ENCODE measurements at regions not wholly inside any gene's neighbourhood (a gene's known extent, or its start where the extent isn't known, plus 50 kb on each side); places are given as distances from the start of the nearest gene placed in this dataset.

DNA sequence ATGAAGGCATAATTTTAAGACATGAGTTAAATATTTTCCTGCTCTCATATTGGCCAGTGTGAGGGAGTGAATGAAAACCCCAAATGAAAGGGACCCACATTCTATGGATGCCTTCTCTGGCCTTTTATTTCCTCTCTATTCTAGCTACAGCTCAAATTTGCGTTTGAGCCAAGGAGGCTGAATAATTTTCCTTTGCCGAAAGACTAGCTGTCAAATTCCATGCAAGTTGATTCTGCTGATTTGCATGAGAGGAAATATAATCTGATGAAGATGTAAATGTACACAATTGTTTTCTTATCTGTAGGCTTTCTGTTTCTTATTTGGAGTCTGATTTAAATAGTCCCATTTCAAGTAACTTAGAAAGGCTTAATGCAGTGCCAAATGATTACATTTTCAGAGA lies 438.4 kb upstream of the SPRED2 start:
- no peaks in the 10 kb centered on the region for H3K9me3 ChIP-seq
- no peak overlapping the region for H3K4me3 ChIP-seq (replicated peaks in 1 of 3)
- no peaks in the 10 kb centered on the region for H3K27me3 ChIP-seq
- no peak for TF ChIP-seq POLR2A (IDR thresholded peaks at IDR 0.05)
- TF ChIP-seq, protein P1, sequence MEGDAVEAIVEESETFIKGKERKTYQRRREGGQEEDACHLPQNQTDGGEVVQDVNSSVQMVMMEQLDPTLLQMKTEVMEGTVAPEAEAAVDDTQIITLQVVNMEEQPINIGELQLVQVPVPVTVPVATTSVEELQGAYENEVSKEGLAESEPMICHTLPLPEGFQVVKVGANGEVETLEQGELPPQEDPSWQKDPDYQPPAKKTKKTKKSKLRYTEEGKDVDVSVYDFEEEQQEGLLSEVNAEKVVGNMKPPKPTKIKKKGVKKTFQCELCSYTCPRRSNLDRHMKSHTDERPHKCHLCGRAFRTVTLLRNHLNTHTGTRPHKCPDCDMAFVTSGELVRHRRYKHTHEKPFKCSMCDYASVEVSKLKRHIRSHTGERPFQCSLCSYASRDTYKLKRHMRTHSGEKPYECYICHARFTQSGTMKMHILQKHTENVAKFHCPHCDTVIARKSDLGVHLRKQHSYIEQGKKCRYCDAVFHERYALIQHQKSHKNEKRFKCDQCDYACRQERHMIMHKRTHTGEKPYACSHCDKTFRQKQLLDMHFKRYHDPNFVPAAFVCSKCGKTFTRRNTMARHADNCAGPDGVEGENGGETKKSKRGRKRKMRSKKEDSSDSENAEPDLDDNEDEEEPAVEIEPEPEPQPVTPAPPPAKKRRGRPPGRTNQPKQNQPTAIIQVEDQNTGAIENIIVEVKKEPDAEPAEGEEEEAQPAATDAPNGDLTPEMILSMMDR (IDR thresholded peaks at IDR 0.05) = no peak
- H3K27ac ChIP-seq = no peak overlapping the region
- 89 to 91% methylated on average over 2 of the region's 2 CpGs for WGBS, 2 donors
- DNase-seq = no peak
- H3K36me3 ChIP-seq = no peaks in the 10 kb centered on the region
- H3K4me1 ChIP-seq = no peaks in the 10 kb centered on the region
- intact Hi-C loops (cut with DNase I) = no loop called here

DNA sequence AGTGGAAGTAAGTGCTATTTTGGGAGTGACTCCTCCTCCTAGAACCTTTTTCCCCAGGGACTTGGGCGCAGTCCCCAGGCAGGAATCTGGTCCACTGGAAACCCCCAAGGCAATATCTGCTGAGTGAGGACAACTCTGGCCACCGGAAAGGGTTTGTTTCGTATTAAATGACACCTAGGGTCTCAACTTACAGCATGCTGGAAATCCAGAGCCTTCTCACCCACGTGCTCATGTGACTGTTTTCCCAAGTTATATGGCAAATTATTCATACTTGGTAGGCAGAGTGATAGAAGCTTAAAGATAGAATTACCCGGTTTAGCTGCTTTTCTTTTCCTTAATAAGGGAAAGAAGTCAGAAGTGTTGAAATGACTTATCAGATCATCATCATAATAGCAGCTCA lies 436.9 kb upstream of the SPRED2 start:
- Histone ChIP-seq H3K27ac (no peak overlapping the region), H3K27me3 (no peaks in the 10 kb centered on the region), H3K9me3 (no peaks in the 10 kb centered on the region), H3K4me3 (replicated peaks in 1 of 3) (no peak overlapping the region), H3K4me1 (no peaks in the 10 kb centered on the region), H3K36me3 (no peaks in the 10 kb centered on the region)
- no peak for DNase-seq
- WGBS, 2 donors = 75 to 76% methylated on average over 5 of the region's 5 CpGs
- intact Hi-C loops (cut with DNase I) = no loop called here
- no peak for TF ChIP-seq POLR2A (IDR thresholded peaks at IDR 0.05)
- TF ChIP-seq, protein P1 (IDR thresholded peaks at IDR 0.05) = no peak

DNA sequence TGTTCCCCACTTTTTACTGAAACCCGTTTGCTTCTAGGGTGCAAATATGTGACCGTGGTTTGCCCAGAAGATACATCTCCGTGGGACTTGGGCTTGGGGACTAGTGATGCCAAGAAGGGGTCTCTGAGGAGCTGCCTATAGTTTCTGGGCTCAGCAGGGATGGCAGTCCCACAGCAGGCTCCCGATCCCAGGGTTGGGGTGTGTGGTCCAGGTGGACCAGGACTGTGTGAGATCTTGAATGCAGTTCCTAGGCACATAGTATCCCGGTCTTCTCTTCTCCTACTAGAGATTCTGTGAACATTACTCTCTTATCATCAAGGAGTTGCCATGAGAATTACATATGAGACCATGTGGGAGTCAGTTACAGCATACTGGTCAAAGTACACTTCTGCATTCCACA lies 435.8 kb upstream of the SPRED2 start:
- WGBS, 2 donors = 95 to 100% methylated on average over 4 to 5 of the region's 5 CpGs
- H3K27ac ChIP-seq = no peak overlapping the region
- no peaks in the 10 kb centered on the region for H3K36me3 ChIP-seq
- H3K4me3 ChIP-seq (replicated peaks in 1 of 3) = no peak overlapping the region
- no peaks in the 10 kb centered on the region for H3K9me3 ChIP-seq
- no peaks in the 10 kb centered on the region for H3K27me3 ChIP-seq
- H3K4me1 ChIP-seq = no peaks in the 10 kb centered on the region
- intact Hi-C loops (cut with DNase I) = no loop called here
- TF ChIP-seq, protein P1 (IDR thresholded peaks at IDR 0.05) = no peak
- TF ChIP-seq POLR2A (IDR thresholded peaks at IDR 0.05) = no peak
- DNase-seq = no peak

DNA sequence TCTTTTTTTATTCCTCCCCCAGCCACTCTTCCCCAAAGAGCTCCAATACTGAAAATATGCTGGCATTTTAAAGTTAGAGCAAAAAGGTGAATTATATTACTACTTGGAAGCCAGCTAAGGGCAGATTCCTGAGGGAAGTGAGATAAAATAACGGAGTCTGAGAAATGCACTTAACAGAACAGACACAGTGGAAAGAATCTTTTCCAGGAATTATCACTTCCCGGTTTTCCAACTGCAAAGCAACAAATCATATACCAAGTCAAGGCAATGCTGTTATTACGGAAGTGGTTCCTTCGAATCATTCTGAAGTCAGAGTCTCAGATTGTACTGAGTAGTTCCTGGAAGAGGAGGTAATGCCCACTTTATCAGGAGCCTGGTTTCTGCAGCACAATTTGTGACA lies 435.0 kb upstream of the SPRED2 start:
- Histone ChIP-seq H3K4me1 (no peaks in the 10 kb centered on the region), H3K9me3 (no peaks in the 10 kb centered on the region), H3K27me3 (no peaks in the 10 kb centered on the region), H3K36me3 (no peaks in the 10 kb centered on the region), H3K27ac (no peak overlapping the region), H3K4me3 (replicated peaks in 1 of 3) (no peak overlapping the region)
- intact Hi-C loops (cut with DNase I) = no loop called here
- no peak for DNase-seq
- TF ChIP-seq, protein P1 (IDR thresholded peaks at IDR 0.05) = no peak
- TF ChIP-seq POLR2A (IDR thresholded peaks at IDR 0.05) = no peak
- WGBS, 2 donors = 69 to 73% methylated on average over 4 of the region's 4 CpGs

DNA sequence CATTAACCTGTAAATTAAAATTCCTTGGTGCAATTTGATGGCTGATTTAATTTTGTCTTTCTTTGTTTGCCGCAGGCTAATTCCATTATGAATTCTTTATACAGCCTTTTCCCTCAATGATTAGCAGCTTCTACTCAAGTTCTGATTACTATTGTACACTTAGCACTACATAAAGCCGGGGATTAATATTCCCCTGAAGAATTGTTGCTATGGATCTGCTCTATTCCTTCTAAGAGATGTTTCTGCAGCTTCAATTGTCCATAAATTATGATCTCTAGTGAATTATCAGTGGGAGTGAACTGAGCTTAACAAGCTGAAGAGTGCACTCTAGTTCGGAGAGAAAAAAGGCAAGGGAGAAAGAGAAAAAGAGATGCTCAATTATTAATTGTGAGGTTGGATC lies 433.7 kb upstream of the SPRED2 start:
- intact Hi-C loops (cut with DNase I) = no loop called here
- H3K4me3 ChIP-seq (replicated peaks in 1 of 3) = no peak overlapping the region
- no peaks in the 10 kb centered on the region for H3K4me1 ChIP-seq
- no peak for DNase-seq
- H3K27me3 ChIP-seq = no peaks in the 10 kb centered on the region
- H3K9me3 ChIP-seq = no peaks in the 10 kb centered on the region
- no peak overlapping the region for H3K27ac ChIP-seq
- H3K36me3 ChIP-seq = no peaks in the 10 kb centered on the region
- 79 to 87% methylated on average over 3 of the region's 3 CpGs for WGBS, 2 donors
- TF ChIP-seq POLR2A (IDR thresholded peaks at IDR 0.05) = no peak
- TF ChIP-seq, protein P1 (IDR thresholded peaks at IDR 0.05) = no peak
